ENCODE measurements at regions not wholly inside any gene's neighbourhood (a gene's known extent, or its start where the extent isn't known, plus 50 kb on each side); places are given as distances from the start of the nearest gene placed in this dataset.
"Not testable (repeated sequence)": the region's sequence is repeated elsewhere in the genome, so short reads cannot be mapped to it uniquely, and the experiment has no call there.

- DNase-seq (ENCODE audit: low read depth): no peak
Observed at GRCh38 chr19:27890206-27890605, 1322.7 kb downstream of the UQCRFS1 start.

- no peak for DNase-seq (ENCODE audit: low read depth)
Observed at GRCh38 chr19:27889156-27889555, 1323.8 kb downstream of the UQCRFS1 start.

- no peak for DNase-seq (ENCODE audit: low read depth)
Observed at GRCh38 chr19:27887946-27888345, 1325.0 kb downstream of the UQCRFS1 start.

GRCh38 chr19:27885359-27885758, 1327.6 kb downstream of the UQCRFS1 start:
- no peak for DNase-seq (ENCODE audit: low read depth)

GRCh38 chr19:27884376-27884775, 1328.6 kb downstream of the UQCRFS1 start:
- DNase-seq (ENCODE audit: low read depth): no peak

- no peak for DNase-seq (ENCODE audit: low read depth)
Observed at GRCh38 chr19:27881213-27881612, 1331.7 kb downstream of the UQCRFS1 start.

- no peak for DNase-seq (ENCODE audit: low read depth)
Observed at GRCh38 chr19:27876976-27877512, 1335.9 kb downstream of the UQCRFS1 start.

GRCh38 chr19:27876489-27876888, 1336.5 kb downstream of the UQCRFS1 start:
- DNase-seq (ENCODE audit: low read depth): no peak

GRCh38 chr19:27872370-27872769, 1340.6 kb downstream of the UQCRFS1 start:
- no peak for DNase-seq (ENCODE audit: low read depth)

- DNase-seq (ENCODE audit: low read depth): no peak
Observed at GRCh38 chr19:27870293-27870692, 1342.7 kb downstream of the UQCRFS1 start.

GRCh38 chr19:27868007-27868406, 1344.9 kb downstream of the UQCRFS1 start:
- no peak for DNase-seq (ENCODE audit: low read depth)

GRCh38 chr19:27865927-27866777, 1346.8 kb downstream of the UQCRFS1 start:
- no peak for DNase-seq (ENCODE audit: low read depth)

GRCh38 chr19:27861411-27861975, 1351.5 kb downstream of the UQCRFS1 start:
- no peak for DNase-seq (ENCODE audit: low read depth)

GRCh38 chr19:27860309-27860934, 1352.5 kb downstream of the UQCRFS1 start:
- no peak for DNase-seq (ENCODE audit: low read depth)

- DNase-seq (ENCODE audit: low read depth): no peak
Observed at GRCh38 chr19:27859689-27860088, 1353.3 kb downstream of the UQCRFS1 start.

GRCh38 chr19:27858981-27859581, 1353.9 kb downstream of the UQCRFS1 start:
- no peak for DNase-seq (ENCODE audit: low read depth)

- DNase-seq (ENCODE audit: low read depth): not testable (repeated sequence)
Observed at GRCh38 chr19:27852931-27853330, 1360.0 kb downstream of the UQCRFS1 start.

GRCh38 chr19:27851543-27852060, 1361.3 kb downstream of the UQCRFS1 start:
- DNase-seq (ENCODE audit: low read depth): no peak

- no peak for DNase-seq (ENCODE audit: low read depth)
Observed at GRCh38 chr19:27851002-27851481, 1361.9 kb downstream of the UQCRFS1 start.

- DNase-seq (ENCODE audit: low read depth): no peak
Observed at GRCh38 chr19:27846944-27847343, 1366.0 kb downstream of the UQCRFS1 start.

- DNase-seq (ENCODE audit: low read depth): no peak
Observed at GRCh38 chr19:27844261-27844660, 1368.7 kb downstream of the UQCRFS1 start.

- DNase-seq (ENCODE audit: low read depth): no peak
Observed at GRCh38 chr19:27843861-27844260, 1369.1 kb downstream of the UQCRFS1 start.
